ENCODE measurements at regions not wholly inside any gene's neighbourhood (a gene's known extent, or its start where the extent isn't known, plus 50 kb on each side); places are given as distances from the start of the nearest gene placed in this dataset.
A peak's percentile ranks its signal among the peaks of the same experiment; 100 is the strongest.

GRCh38 chr17:79501910-79502309 is 108.9 kb downstream of the RBFOX3 start:
- no peak for DNase-seq (ENCODE audit: low read depth)

DNA sequence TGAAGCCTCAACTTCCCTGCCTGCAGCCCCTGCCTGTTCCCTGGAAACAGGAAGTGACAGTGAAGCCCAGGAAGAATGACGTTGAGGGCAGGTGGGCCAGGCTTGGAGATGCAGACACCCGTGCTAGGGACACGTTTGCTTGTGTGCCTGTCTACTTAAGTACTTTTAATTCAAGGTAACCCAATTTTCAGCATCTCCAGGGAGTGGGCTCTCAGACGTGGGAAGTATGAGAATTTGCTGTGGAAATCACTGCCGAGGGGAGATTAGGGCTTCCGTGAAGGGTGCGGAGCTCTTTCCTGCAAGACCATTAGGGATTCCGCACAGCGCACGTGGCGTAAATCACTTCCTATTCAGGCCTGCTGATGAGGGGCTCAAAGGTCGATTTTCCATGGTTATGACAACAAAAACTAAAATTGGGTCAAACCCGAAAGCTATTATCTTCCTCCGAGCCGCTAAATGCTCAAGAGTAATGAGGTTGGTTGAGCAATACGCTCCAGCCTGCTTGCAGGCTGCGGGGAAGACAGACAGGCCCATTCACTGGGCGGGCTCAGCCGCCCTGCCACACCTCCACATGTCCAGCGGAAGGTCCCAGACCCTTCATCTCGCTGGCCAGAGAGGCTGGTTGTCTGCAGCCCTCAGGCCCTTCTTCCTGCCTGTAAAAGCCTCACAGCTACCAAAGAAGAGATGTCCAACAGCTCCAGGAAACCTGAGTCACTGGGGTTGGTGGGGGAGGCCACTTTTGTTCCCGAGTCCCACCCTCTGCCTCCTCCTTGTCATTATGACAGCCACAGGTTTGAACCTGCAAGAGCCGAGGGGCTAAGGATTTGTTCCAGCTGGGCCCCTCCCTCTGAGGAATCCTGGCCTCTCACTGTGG is 109.9 kb downstream of the RBFOX3 start:
- DNase-seq (ENCODE audit: low read depth): no peak

DNA sequence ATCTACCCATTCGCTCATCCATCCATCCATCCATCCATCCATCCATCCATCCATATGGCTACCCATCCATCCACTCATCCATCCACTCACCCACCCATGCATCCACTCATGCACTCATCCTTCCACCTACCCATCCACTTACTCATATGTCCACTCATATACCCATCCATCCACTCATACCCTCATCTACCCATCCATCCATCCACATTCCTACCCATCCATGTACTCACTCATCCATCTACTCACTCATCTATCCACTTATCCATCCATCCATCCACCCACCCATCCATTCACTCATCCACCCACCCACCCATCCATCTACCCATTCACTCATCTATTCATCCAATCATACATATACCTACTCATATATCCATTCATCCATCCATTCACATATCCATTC is 112.0 kb downstream of the RBFOX3 start:
- DNase-seq (ENCODE audit: low read depth): no peak

DNA sequence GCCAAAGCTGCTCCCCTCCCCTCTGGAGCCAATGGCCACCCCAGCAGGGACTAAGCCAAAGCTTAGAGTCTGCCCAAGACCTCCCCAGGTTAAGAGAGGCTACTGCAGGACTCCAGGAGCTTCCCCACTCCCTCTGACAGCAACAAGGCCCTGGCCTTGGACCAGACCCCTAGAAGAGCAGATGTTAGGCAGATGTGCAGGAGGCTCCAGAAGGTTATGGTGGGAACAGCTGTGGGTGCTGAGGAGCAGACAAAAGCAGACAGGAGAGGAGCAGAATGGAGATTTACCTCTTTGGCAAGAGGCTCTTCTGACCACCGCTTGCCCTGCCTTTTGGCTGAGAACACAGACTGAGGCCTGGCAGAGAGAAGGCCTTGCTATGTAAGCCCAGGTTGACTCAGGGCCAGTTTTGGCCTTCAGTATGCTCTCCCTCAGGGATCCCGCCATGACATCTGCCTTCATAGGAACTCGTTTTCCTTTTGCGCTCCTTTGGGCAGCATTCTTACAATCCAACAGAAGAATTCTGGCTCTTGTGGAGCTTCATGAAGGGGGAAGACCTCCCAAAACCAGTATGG is 113.0 kb downstream of the RBFOX3 start:
- DNase-seq (ENCODE audit: low read depth): no peak

- no peak for DNase-seq (ENCODE audit: low read depth)
These were observed 114.3 kb downstream of the RBFOX3 start for GRCh38 chr17:79496422-79497005.

GRCh38 chr17:79495665-79496064 is 115.2 kb downstream of the RBFOX3 start:
- no peak for DNase-seq (ENCODE audit: low read depth)

- no peak for DNase-seq (ENCODE audit: low read depth)
These were observed 119.8 kb downstream of the RBFOX3 start for GRCh38 chr17:79491006-79491405.

- no peak for DNase-seq (ENCODE audit: low read depth)
These were observed 120.3 kb downstream of the RBFOX3 start for GRCh38 chr17:79490530-79490929.

- no peak for DNase-seq (ENCODE audit: low read depth)
These were observed 123.7 kb downstream of the RBFOX3 start for GRCh38 chr17:79487149-79487548.

DNA sequence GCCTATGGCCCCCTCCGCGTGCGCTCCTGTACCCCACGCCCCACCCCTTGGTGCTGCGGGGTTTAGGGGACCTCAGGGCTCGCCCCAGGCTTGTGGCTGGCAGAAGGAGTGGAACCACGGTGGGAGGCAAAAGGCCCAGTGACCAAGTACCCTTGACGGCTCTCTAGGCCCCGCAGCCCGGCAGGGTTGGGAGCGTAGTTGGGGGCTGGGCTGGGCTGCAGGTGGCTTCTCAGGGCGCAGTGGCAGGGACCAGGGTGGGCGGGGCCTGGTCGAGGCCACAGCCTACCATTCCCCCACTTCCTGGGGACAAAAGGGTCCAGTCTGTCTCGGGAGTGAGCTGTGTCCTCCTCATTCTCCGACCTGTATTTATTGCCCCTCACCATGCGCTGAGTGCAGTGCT is 124.9 kb downstream of the RBFOX3 start:
- no peak for DNase-seq (ENCODE audit: low read depth)

DNA sequence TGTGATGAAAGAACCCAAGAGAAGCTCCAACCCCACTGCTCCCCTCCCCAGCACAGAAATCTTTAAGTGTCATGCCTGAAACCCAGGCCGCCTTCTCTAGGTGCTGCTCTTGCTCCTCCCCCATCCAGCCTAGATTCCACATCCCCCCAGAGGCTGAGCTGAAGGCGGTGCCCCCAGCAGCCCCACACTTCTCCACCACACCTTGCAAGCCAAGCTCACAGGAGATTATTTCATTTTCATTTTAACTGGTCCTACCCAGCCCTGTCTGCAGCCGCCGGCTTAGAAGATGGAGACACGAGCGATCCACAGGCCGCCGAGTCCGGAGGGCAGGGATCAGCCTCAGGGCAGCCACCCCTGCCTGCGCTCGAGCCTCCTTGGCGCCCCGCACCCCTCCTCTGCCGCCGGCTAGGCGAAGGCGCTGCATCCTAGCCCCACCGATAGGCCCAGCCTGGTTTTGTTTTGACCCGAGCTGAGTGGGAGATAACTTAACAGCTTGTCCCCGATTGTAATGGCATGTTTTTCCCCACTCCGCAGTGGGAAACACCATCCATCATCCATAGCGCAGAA is 125.3 kb downstream of the RBFOX3 start:
- no peak for DNase-seq (ENCODE audit: low read depth)

GRCh38 chr17:79484600-79485418 is 126.0 kb downstream of the RBFOX3 start:
- no peak for DNase-seq (ENCODE audit: low read depth)

GRCh38 chr17:79483842-79484241 is 127.0 kb downstream of the RBFOX3 start:
- DNase-seq (ENCODE audit: low read depth): no peak

DNA sequence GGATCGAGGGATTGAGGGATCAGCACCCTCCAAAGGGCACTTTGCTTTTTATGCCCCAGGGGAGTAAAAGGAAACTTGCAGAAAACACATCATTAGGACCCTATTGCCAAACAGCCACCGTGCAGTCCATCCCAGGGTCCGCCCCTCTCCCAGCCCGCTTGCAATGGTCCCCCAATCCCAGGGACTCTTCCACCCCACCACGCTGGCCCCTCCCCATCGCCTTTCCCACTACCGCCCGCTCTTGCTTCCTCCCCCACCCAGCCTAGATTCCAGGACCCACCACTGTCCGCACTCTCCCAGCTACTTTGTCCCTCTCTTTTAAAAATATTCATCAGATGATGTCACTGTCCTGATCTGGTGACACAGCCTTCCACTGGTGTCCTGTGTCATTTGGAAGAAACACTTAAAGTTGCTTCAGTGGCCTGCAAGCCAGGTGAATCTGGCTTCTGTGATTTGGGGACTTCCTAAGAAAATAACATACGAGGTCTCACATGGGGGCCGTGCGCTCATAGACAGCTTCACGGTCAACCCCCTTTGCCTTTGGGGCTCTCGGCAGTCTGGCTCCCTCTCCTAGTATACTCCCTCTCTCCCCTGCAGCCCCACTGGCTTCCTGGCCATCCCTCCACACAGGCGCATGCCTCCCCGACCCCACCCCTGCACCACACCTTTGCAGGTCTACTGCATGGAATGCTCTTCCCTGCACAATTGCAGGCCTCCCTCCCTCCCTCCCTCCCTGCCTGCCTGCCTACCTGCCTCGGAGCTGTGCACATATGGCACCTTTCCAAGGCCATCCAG is 127.9 kb downstream of the RBFOX3 start:
- no peak for DNase-seq (ENCODE audit: low read depth)

- DNase-seq (ENCODE audit: low read depth): no peak
These were observed 131.0 kb downstream of the RBFOX3 start for GRCh38 chr17:79479876-79480275.

GRCh38 chr17:79478841-79479240 is 132.0 kb downstream of the RBFOX3 start:
- no peak for DNase-seq (ENCODE audit: low read depth)

GRCh38 chr17:79478051-79478461 is 132.8 kb downstream of the RBFOX3 start:
- peak; percentile 11 for DNase-seq (ENCODE audit: low read depth)

- DNase-seq (ENCODE audit: low read depth): no peak
These were observed 134.7 kb downstream of the RBFOX3 start for GRCh38 chr17:79476074-79476652.

DNA sequence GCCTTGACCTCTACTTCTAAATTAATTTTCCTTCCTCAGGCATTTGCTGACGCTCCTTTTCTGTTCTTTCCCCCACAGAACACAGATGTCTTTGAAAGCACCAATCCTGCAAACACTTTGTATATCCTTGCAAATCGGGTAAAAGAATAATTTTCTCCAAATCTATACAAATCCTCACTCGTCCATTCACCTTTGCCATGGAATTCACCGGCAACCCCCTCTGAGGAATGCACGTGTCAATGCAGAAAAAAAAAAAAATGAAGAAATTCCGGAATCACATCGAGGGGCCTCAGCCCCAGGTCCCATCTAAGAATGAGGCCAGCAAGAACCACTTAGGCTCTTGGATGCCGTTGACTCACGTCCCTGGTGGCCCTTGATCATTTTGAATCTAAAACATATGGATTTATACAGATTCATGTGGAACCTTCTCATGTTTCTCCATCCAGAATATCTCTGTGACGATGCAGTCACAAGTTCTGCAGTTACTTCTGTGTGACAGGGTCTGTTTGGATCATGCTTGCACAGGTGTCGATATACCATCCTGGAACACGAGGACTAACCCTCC is 136.9 kb downstream of the RBFOX3 start:
- DNase-seq (ENCODE audit: low read depth): no peak

DNA sequence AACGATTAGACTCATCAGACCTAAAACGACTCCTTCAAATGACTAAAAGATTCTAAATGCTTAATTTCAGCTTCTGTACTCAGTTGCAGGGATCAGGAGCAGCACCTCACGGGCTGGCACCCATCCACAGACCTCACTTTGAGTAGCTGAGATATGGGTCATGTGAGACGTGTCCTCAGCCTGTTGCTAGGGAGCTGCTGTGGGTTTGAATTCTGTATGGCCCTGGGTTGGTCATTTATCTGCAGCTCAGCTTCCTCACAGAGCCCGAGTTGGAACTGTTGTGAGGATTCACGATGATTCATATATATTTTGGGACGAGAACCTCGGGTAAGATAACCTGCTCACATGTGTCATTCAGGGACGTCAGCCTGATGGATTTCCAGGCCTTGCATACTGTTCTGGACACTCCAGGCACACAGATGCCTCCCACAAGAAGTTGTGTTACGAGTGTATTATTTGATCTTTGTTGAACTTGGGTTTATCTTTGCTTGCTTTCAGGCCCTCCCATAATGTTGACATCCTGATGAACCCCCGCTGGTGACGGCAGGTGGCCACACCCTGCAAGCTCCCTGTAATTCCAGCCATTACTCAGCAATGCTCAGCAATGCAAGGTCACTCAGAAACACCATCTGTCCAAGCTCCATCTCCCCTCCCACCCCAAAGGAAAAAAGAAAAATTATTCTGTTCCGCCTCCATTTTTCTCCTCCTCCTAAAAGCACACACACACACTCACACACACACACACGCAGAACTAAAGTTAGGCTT is 137.6 kb downstream of the RBFOX3 start:
- no peak for DNase-seq (ENCODE audit: low read depth)

All from EH (cell line).